Liver (tissue), 3 donors: ENCODE measurements at regions not wholly inside any gene's neighbourhood (a gene's known extent, or its start where the extent isn't known, plus 50 kb on each side); places are given as distances from the start of the nearest gene placed in this dataset.
"Not testable (repeated sequence)": the region's sequence is repeated elsewhere in the genome, so short reads cannot be mapped to it uniquely, and the experiment has no call there.

ENCODE experiments used
- RXRA ChIP-seq, 2 donors: IDR thresholded peaks; 2 replicates each; pipeline ENCODE4 v1.6.1; 2017 to 2018; ENCODE audit warnings: antibody characterized with exemption in 2 of 2, mild to moderate bottlenecking in 1 of 2
- SP1 ChIP-seq: IDR thresholded peaks from 2 replicates; pipeline ENCODE4 v1.6.1; 2018; ENCODE audit warnings: antibody characterized with exemption, mild to moderate bottlenecking
- TAF1 ChIP-seq: conservative IDR thresholded peaks from 2 replicates; pipeline ENCODE4 v1.6.1; 2016; ENCODE audit warnings: antibody characterized with exemption, mild to moderate bottlenecking
- TF ChIP-seq, protein P1 (sequence below): fragments of 150-350 bp; IDR thresholded peaks from 2 replicates; pipeline ENCODE4 v1.5.1; 2017; ENCODE audit warnings: improper control_type of control experiment, low read depth, low read length; ENCODE audit not compliant: missing input control
- TF ChIP-seq, protein P2 (sequence below): IDR thresholded peaks from 2 replicates; pipeline ENCODE4 v1.6.1; 2016; ENCODE audit warnings: antibody characterized with exemption, mild to moderate bottlenecking
- TF ChIP-seq, protein P3 (sequence below): IDR thresholded peaks from 2 replicates; pipeline ENCODE4 v1.6.1; 2016; ENCODE audit warnings: antibody characterized with exemption
- TF ChIP-seq, protein P4 (sequence below): IDR thresholded peaks from 2 replicates; pipeline ENCODE4 v1.6.1; 2016; ENCODE audit warnings: antibody characterized with exemption
- TF ChIP-seq, protein P5 (sequence below): IDR thresholded peaks from 2 replicates; pipeline ENCODE4 v1.6.1; 2016; ENCODE audit warnings: antibody characterized with exemption
- donor health status: healthy.
- donor health status: healthy.

DNA sequence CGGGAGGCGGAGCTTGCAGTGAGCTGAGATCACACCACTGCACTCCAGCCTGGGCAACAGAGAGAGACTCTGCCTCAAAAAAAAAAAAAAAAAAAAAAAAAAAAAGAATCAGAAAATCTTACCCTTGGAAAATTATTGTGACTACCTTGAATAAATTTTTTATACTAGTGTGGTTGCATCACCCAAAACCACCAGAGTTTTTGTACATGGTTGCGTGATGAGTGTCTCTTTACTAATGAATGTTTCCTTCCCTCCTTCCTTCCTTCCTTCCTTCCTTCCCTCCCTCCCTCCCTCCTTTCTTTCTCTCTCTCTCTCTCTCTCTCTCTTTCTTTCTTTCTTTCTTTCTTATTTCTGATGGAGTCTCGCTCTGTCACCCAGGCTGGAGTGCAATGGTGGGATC lies 653.4 kb downstream of the ETS1 start:
- TF ChIP-seq, protein P1, sequence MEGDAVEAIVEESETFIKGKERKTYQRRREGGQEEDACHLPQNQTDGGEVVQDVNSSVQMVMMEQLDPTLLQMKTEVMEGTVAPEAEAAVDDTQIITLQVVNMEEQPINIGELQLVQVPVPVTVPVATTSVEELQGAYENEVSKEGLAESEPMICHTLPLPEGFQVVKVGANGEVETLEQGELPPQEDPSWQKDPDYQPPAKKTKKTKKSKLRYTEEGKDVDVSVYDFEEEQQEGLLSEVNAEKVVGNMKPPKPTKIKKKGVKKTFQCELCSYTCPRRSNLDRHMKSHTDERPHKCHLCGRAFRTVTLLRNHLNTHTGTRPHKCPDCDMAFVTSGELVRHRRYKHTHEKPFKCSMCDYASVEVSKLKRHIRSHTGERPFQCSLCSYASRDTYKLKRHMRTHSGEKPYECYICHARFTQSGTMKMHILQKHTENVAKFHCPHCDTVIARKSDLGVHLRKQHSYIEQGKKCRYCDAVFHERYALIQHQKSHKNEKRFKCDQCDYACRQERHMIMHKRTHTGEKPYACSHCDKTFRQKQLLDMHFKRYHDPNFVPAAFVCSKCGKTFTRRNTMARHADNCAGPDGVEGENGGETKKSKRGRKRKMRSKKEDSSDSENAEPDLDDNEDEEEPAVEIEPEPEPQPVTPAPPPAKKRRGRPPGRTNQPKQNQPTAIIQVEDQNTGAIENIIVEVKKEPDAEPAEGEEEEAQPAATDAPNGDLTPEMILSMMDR, result not testable (repeated sequence)
- TF ChIP-seq TAF1; SP1; RXRA (IDR thresholded peaks at IDR 0.05): not testable (repeated sequence)
- TF ChIP-seq, protein P2, sequence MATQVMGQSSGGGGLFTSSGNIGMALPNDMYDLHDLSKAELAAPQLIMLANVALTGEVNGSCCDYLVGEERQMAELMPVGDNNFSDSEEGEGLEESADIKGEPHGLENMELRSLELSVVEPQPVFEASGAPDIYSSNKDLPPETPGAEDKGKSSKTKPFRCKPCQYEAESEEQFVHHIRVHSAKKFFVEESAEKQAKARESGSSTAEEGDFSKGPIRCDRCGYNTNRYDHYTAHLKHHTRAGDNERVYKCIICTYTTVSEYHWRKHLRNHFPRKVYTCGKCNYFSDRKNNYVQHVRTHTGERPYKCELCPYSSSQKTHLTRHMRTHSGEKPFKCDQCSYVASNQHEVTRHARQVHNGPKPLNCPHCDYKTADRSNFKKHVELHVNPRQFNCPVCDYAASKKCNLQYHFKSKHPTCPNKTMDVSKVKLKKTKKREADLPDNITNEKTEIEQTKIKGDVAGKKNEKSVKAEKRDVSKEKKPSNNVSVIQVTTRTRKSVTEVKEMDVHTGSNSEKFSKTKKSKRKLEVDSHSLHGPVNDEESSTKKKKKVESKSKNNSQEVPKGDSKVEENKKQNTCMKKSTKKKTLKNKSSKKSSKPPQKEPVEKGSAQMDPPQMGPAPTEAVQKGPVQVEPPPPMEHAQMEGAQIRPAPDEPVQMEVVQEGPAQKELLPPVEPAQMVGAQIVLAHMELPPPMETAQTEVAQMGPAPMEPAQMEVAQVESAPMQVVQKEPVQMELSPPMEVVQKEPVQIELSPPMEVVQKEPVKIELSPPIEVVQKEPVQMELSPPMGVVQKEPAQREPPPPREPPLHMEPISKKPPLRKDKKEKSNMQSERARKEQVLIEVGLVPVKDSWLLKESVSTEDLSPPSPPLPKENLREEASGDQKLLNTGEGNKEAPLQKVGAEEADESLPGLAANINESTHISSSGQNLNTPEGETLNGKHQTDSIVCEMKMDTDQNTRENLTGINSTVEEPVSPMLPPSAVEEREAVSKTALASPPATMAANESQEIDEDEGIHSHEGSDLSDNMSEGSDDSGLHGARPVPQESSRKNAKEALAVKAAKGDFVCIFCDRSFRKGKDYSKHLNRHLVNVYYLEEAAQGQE, result not testable (repeated sequence)
- TF ChIP-seq, protein P3, sequence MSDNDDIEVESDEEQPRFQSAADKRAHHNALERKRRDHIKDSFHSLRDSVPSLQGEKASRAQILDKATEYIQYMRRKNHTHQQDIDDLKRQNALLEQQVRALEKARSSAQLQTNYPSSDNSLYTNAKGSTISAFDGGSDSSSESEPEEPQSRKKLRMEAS, result not testable (repeated sequence)
- TF ChIP-seq, protein P4, sequence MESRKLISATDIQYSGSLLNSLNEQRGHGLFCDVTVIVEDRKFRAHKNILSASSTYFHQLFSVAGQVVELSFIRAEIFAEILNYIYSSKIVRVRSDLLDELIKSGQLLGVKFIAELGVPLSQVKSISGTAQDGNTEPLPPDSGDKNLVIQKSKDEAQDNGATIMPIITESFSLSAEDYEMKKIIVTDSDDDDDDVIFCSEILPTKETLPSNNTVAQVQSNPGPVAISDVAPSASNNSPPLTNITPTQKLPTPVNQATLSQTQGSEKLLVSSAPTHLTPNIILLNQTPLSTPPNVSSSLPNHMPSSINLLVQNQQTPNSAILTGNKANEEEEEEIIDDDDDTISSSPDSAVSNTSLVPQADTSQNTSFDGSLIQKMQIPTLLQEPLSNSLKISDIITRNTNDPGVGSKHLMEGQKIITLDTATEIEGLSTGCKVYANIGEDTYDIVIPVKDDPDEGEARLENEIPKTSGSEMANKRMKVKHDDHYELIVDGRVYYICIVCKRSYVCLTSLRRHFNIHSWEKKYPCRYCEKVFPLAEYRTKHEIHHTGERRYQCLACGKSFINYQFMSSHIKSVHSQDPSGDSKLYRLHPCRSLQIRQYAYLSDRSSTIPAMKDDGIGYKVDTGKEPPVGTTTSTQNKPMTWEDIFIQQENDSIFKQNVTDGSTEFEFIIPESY, result not testable (repeated sequence)
- TF ChIP-seq, protein P5, sequence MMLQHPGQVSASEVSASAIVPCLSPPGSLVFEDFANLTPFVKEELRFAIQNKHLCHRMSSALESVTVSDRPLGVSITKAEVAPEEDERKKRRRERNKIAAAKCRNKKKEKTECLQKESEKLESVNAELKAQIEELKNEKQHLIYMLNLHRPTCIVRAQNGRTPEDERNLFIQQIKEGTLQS, result not testable (repeated sequence)
